NCI-H1417 treated with DMSO at 0.1 percent for 48 hours (cell line): ENCODE measurements at regions not wholly inside any gene's neighbourhood (a gene's known extent, or its start where the extent isn't known, plus 50 kb on each side); places are given as distances from the start of the nearest gene placed in this dataset.
"Not testable (repeated sequence)": the region's sequence is repeated elsewhere in the genome, so short reads cannot be mapped to it uniquely, and the experiment has no call there.

Source experiments
- DNase-seq: peaks from one replicate; lab custom pipeline; 2025; lab: John Stamatoyannopoulos, UW

- DNase-seq = no peak
Observed at GRCh38 chr3:147471741-147472140, 62.6 kb downstream of the ZIC1 start.

- no peak for DNase-seq
Observed at GRCh38 chr3:147472846-147473245, 63.7 kb downstream of the ZIC1 start.

GRCh38 chr3:147483145-147483544 is 74.0 kb downstream of the ZIC1 start:
- no peak for DNase-seq

GRCh38 chr3:147483578-147483977 is 74.4 kb downstream of the ZIC1 start:
- DNase-seq = no peak

DNA sequence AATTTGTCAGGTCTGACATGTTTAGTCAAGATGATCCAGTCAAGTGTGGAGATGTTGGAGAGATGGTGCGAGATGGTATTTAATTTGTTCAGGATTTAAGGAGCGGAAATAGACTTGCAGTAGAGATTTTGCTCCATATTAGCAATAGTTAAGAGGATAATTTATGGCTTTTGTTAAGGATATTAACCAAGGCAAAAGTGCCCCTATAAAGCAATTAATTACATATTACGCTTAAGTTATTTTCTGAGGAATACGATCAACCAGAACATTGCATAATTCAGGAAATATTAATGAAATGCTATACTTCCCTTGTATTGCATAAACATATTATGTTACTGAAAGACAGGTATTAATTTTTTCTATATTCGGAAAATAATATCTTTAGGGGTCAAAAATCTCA is 83.9 kb downstream of the ZIC1 start:
- DNase-seq = no peak

DNA sequence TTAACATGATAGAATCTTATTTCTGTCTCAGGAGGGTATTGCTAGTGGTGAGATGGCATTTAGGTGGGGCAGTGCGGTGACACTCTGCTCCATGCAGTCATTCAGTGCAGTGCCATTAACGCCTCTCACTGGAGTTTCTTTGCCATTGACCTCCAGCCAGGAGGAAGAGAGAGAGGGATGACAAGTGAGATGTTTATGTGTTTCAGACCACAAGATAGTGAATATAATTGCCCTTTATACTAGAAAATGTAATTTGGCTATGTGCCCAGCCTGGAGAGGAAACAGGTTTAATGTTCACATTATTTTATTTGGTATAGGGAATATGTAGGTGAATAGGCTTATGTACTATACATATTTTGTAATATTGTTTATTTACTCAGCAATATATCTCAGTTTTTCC is 84.5 kb downstream of the ZIC1 start:
- DNase-seq = no peak

GRCh38 chr3:147497286-147497685 is 88.1 kb downstream of the ZIC1 start:
- DNase-seq = no peak

DNA sequence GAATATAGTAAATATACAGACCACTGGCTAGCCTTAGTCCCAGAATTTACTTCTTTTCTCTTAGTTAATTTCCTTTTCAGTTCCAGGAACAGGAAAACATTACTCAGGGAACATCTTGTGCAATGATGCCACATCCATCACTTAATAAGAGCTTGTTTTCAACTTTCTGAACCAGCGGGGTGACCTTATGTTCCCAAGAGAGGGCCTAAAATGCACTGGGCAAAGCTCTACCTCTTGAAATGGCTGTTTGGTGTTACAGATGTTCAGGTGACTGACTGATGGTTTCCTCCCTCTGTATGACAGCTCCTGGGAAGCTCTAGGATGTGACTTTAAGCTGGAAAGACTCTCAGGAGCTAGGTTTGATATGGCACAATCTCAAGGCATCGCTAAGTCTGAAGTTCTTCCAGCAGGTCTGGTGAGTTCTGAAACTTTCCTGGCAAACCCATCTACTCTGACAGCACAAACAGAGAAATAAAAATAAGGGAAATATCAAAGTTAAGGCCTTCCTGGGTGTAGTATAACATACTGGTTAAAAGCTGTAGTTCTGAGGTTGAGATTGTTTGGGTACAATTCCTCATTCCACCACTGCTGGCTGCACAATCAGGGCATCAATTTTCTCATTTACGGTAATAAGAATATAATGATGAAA is 98.6 kb downstream of the ZIC1 start:
- no peak for DNase-seq

- DNase-seq = no peak
Observed at GRCh38 chr3:147509448-147509847, 100.3 kb downstream of the ZIC1 start.

DNA sequence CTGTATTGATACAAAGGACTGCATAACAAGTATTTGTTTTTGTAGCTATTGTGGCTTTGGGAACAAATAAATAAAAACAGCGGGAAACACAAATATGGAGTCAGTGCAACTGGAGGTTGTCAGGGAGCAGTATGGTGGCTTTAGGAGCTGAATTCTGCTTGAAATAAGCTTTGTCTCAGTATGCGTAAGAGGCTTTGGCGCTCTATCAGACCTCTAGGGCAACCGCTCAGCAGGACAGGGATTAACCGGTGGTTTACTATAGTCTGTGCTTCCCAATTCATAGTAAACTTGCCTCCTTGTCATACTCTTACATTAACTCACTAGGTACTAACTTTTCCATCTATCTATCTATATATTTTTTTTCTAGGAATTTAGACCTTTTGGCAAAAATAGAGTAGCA is 104.6 kb downstream of the ZIC1 start:
- no peak for DNase-seq

DNA sequence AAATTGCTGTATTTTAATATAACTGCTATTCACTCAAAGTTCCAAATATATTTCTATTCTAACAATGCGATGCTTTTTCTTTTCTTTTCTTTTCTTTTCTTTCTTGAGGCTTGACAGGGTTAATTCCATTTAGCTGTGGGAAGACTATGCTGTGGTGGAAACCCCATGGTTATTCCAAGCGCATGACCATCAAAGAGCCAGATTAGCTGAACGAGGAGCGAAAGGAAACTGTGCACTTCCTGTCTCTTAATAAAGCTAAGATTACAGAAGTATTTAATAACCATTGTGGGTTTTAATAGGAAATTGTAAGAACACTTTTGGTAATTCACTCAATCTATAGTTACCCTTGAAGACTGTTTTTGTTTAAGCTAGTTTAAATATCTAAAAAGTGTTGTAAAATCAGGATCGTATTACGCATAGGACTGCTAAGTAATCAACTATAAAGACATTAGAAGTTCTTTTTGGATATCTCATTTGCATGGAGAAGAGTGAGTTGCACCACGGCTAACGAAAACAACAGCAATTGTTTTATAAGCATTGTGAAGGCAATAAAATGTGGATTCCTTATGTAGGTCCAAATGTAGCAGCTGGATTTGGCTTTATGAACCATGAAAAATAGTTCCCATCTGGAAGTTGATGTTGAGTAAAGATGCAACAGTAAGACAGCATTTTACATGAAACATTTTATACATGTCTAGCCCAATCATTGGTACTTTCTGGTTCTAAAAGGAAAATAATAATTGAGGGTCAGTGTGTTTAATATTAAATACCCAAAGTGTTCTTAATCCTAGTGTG is 105.4 kb downstream of the ZIC1 start:
- DNase-seq = no peak

- DNase-seq = no peak
Observed at GRCh38 chr3:147518465-147518864, 109.3 kb downstream of the ZIC1 start.

GRCh38 chr3:147521646-147522045 is 112.5 kb downstream of the ZIC1 start:
- DNase-seq = no peak

DNA sequence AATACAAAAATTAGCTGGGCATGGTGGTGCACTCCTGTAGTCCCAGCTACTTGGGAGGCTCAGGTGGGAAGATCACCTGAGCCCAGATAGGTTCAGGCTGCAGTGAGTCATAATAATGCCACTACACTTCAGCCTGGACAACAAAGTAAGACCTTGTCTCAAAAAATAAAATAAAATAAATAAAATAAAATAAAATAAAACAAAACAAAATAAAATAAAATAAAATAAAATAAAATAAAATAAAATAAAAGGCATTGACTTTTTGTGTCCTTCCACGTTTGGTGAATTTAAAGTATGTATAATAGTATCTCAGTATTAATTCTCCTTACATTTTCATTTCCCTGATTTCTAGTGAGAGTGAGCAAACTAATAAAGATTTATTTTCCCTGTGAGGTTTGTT is 113.6 kb downstream of the ZIC1 start:
- DNase-seq = not testable (repeated sequence)

DNA sequence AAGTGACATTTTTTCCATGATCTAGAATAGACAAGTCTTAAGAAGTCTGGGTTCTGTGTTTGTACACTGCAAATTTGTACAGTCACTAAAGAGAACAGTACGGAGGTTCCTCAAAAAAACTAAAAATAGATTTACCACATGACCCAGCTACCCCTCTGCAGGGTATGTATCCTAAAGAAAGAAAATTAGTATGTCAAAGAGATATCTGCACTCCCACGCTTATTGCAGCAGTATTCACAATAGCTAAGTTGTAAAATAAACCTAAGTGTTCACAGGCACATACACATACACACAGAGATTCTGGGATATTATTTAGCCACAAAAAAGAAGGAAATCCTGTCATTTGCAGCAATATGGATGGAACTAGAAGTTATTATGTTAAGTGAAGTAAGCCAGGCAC is 120.4 kb downstream of the ZIC1 start:
- DNase-seq = no peak

DNA sequence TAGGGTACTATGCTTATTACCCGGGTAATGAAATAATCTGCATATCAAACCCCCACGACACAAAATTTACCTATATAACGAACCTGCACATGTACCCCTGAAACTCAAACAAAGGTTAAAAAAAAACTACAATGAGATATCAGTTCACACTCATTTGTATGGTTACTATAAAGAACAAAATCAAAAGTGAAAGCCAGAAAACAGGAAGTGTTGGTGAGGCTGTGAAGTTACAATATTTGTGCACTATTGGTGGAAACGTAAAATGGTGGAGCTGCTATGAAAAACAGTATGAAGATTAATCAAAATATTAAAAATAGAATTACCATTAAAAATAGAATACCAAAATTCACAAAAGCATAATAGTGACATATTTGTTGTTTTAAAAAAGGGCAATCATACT is 128.9 kb downstream of the ZIC1 start:
- no peak for DNase-seq

DNA sequence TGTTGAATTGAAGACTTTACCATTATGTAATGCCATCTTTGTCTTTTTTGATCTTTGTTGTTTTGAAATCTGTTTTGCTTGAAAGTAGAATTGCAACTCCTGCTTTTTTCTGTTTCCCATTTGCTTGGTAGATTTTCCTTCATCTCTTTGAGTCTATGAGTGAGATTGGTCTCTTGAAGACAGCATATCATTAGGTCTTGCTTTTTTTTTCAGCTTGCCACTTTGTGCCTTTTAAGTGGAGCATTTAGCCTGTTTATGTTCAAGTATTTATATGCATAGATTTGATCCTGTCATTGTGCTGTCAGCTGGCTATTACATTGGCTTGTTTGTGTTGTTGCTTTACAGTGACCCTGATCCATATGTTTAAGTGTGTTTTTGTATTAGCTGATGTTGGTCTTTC is 131.8 kb downstream of the ZIC1 start:
- no peak for DNase-seq

DNA sequence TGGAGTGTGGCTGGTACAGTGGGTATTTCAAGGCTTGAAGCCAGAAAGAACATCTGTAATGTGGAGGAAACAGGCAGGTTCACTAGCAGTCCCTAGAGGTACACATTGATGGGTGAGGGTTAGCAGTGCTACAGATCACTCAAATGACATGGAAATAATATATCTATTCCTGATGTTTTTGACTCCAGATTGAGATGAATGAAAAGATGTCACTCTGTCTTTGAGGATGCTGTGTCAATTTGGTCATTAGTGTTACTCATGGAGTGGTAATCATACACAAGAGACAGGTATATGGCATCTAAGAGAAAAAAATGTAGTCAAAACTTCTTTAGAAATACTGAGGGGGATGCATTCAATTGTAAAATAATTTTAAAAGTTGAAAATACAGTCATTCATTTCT is 135.1 kb downstream of the ZIC1 start:
- no peak for DNase-seq

GRCh38 chr3:147551491-147551890 is 142.3 kb downstream of the ZIC1 start:
- no peak for DNase-seq

GRCh38 chr3:147554332-147554731 is 145.2 kb downstream of the ZIC1 start:
- no peak for DNase-seq

DNA sequence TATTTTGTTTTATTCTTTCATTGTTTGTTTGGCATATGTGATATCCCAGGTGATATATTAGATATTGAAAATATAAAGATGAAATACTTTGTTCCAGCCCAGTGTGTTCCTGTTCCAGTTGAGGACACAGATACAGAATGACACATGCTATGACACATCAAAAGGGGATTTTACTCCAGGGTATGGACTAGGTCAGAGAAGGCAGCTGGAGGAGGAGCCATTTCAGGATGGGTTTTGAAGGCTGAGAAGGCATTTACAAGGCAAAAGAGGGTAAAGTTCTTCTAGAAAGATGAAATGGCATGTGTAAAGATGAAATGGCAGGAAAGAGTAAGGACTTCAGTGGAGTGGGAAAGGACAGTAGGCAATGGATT is 163.8 kb downstream of the ZIC1 start:
- DNase-seq = no peak

- DNase-seq = no peak
Observed at GRCh38 chr3:147574621-147575020, 165.5 kb downstream of the ZIC1 start.

DNA sequence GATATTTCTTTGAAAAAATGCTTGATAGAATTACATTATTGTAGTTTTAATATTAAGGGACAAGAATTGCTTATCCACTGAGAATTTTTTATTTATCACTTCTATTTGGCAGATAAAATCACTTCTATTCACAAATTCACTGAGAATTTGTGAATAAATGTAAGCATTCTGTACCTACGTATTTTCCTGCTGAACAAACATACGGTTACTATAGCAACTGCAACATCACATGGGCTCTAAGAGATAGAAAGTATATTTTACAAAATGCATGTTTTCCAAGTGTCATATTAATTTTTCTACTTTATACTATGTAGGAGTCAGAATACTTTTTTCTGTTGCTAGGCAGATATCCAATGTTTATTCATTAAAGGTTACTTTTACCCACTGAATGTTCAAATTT is 166.2 kb downstream of the ZIC1 start:
- no peak for DNase-seq

DNA sequence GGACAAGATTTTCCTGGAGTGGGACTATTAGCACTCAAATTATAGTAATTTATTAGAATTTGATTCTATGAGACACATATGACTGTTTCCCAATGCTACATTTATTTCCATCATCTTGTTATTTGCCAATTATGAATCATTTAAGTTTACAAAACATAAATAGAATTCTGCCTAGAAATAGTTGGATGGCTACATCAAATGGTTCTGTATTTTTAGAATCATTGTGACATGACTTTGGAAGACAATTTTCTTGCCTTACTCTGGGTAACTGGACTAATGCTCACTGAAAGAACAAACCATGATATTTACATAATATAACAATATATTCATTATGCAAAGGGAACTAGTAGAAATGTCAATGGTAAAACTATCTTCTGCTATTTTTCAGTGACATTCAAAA is 173.5 kb downstream of the ZIC1 start:
- no peak for DNase-seq
